HUES6 (cell line): ENCODE measurements at regions not wholly inside any gene's neighbourhood (a gene's known extent, or its start where the extent isn't known, plus 50 kb on each side); places are given as distances from the start of the nearest gene placed in this dataset.

ENCODE experiments used
- H3K27ac ChIP-seq: 2 replicates; pipeline ENCODE4 v1.7.0; 2013; ENCODE audit warnings: low read depth, mild to moderate bottlenecking, low read length, inconsistent platforms
- H3K27me3 ChIP-seq: 2 replicates; pipeline ENCODE4 v1.6.1; 2013; ENCODE audit warnings: low read length; ENCODE audit not compliant: control insufficient read depth, insufficient read depth
- H3K36me3 ChIP-seq: 2 replicates; pipeline ENCODE4 v1.6.1; 2013; ENCODE audit warnings: low read length; ENCODE audit not compliant: control insufficient read depth, insufficient read depth
- H3K4me1 ChIP-seq: 2 replicates; pipeline ENCODE4 v1.6.1; 2013; ENCODE audit warnings: low read length; ENCODE audit not compliant: control insufficient read depth, insufficient read depth
- H3K4me3 ChIP-seq: 2 replicates; pipeline ENCODE4 v1.5.1; 2013; ENCODE audit warnings: low read depth, low read length
- H3K9ac ChIP-seq: one replicate; pipeline ENCODE4 v1.6.1; 2013; ENCODE audit warnings: mild to moderate bottlenecking, low read length
- H3K9me3 ChIP-seq: 2 replicates; pipeline ENCODE4 v1.6.1; 2013; ENCODE audit warnings: low read depth, low read length; ENCODE audit not compliant: control insufficient read depth, insufficient read depth

DNA sequence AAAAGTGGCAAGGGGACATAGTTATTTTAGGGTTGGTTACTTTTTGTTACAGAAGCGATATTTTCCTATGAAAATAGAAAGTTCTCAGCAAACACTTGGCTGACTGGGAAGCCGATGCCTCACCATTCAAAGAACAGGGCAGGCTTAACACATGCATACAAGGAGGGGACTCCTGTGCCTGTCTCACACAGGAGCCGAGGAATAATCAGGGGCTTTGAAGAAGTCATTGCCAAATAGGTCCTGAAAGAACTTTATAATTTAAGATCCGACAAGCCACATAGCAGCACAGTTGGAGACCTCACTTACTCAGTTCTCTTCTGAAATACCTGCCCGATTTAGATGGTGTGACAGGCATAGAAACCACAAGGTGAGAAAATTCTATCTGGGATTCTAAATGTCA lies 389.8 kb downstream of the EMP1 start:
- Histone ChIP-seq H3K4me1 (peaks cover 16% of the 10 kb centered on the region), H3K36me3 (no peaks in the 10 kb centered on the region), H3K27ac (no peak overlapping the region), H3K27me3 (no peaks in the 10 kb centered on the region), H3K9ac (no peak overlapping the region), H3K4me3 (no peak overlapping the region), H3K9me3 (no peaks in the 10 kb centered on the region)

DNA sequence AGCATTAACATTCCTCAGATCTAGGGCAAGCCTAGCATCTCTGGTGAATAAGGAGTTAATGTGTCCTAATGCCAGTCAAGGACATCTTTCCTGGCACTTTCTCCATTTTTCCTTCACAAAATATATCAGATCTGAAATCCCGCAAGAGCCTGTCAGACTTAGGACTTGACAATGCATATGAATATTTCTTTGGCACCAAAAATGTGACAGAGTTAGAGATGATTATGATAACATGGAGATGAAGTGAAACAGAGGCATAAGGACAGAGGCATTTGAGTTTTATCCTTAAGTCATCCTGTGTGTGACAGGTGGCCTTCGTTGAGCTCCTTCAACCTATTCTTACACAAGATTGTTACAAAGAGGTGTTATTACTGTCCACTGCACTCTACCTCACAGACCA lies 388.0 kb downstream of the EMP1 start:
- no peak overlapping the region for H3K4me3 ChIP-seq
- no peak overlapping the region for H3K9ac ChIP-seq
- no peaks in the 10 kb centered on the region for H3K27me3 ChIP-seq
- no peaks in the 10 kb centered on the region for H3K9me3 ChIP-seq
- H3K4me1 ChIP-seq: peaks cover 16% of the 10 kb centered on the region
- H3K36me3 ChIP-seq: no peaks in the 10 kb centered on the region
- H3K27ac ChIP-seq: no peak overlapping the region

DNA sequence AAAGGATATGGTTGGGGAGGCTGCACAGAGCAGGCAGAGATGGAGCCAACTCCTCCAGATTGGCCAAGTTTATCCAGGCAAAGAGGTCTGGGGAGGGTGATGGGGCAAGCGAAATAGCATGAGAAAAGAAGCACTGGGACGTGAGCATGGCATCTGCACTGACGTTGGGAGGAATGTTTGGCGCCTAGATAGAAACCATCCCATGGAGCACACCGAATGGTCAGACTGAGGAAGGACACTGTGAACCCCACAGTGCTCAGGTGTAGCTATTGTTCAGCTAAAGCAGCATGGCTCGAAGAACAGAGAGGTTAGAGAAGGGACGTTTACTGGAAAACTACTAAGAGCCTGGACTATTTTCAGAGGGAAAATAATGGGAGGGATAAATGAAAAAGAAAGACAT lies 387.1 kb downstream of the EMP1 start:
- Histone ChIP-seq H3K9me3 (no peaks in the 10 kb centered on the region), H3K4me1 (peaks cover 14% of the 10 kb centered on the region), H3K4me3 (no peak overlapping the region), H3K36me3 (no peaks in the 10 kb centered on the region), H3K27ac (no peak overlapping the region), H3K27me3 (no peaks in the 10 kb centered on the region), H3K9ac (no peak overlapping the region)

DNA sequence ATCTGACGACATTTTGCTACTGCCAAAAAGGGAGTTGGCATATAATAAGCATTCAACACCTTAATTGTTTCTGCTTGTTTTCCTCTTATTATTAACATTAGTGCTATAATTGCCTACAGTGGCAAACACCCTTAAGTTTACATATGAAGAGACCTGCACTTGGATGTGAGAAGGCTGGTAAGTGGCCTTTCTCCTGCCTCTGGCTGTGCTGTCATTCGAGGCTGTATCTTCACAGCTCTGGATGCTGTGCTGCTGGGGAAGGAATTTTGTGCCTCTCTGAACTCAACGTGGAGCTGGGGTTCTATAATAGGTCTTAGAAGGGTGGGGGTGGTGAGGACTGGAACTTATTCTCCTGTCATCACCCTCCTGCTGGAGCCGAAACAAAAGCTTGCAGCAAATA lies 385.9 kb downstream of the EMP1 start:
- no peaks in the 10 kb centered on the region for H3K27me3 ChIP-seq
- no peaks in the 10 kb centered on the region for H3K9me3 ChIP-seq
- H3K27ac ChIP-seq: no peak overlapping the region
- H3K4me3 ChIP-seq: no peak overlapping the region
- no peaks in the 10 kb centered on the region for H3K36me3 ChIP-seq
- H3K9ac ChIP-seq: no peak overlapping the region
- 0 out of 2 replicates have a peak, but pooled peaks cover 2% of the 10 kb centered on the region for H3K4me1 ChIP-seq

DNA sequence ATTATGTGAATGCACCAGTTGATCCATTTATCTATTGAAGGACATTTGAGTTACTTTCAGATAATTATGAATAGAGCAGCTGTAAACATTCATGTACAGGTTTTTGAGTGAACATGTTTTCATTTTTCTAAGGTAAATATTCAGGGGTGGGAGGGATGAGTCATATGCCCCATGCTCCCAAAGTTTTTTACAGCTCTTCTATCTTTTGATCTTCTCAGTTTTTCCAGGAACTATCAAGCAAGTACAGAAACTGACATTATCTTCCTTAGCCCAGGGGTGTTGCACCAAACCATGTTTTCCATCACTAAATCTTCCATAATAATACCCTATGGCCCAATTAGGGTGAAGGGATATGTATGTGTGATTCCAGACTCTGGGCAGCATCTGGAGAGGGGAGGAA lies 384.5 kb downstream of the EMP1 start:
- H3K9ac ChIP-seq: no peak overlapping the region

DNA sequence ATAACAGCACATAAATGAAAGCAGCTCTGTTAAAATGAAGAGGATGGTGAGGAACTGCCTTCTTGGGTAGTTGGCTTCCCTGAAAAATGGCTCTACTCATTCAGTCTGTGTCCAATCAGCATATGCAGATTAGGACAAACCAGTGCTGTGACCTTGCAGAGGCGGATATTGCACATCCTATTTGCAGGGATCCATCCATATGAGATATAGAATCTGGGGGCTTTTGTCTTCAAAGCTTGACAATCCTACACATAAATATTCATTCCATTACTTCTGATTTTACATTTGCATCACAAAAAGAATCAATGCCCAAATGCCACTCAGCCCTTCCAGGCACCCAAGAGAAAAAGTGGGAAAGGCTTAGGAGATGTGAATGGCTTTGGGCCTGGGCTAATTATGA lies 383.7 kb downstream of the EMP1 start:
- Histone ChIP-seq H3K27ac (no peak overlapping the region), H3K9me3 (no peaks in the 10 kb centered on the region), H3K27me3 (no peaks in the 10 kb centered on the region), H3K36me3 (no peaks in the 10 kb centered on the region), H3K9ac (no peak overlapping the region), H3K4me1 (0 out of 2 replicates have a peak, but pooled peaks cover 2% of the 10 kb centered on the region), H3K4me3 (no peak overlapping the region)

More for the DNA sequence above, 384.5 kb downstream of the EMP1 start:
- H3K27me3 ChIP-seq: no peaks in the 10 kb centered on the region
- 0 out of 2 replicates have a peak, but pooled peaks cover 2% of the 10 kb centered on the region for H3K4me1 ChIP-seq
- no peaks in the 10 kb centered on the region for H3K9me3 ChIP-seq
- H3K4me3 ChIP-seq: no peak overlapping the region
- no peaks in the 10 kb centered on the region for H3K36me3 ChIP-seq
- no peak overlapping the region for H3K27ac ChIP-seq

DNA sequence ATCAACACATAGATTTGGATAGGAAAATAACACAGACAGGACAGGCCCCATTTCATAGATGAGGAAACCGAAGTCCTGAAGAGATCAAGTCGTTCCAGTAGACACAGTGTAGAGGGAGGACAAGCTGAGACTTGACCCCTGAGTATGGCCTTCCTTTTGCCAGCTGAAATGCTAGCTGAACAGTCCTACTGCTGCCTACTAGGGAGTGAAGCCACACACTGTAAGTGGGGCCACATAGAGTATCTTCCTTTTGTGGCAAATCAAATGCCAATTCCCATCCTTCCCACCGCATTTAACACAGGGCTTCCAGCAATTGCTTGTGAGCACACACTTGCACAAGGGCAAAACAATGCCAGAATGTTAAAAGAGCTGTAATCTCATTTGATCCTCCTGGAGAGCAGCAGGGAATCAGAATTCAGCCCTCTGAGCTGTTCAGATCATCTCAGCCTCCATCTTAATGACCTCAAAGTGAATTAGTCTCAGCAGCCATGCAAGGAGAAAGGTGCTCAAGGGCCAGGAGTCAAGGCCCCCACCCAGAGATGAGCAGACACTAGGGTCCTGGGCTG lies 380.5 kb downstream of the EMP1 start:
- Histone ChIP-seq H3K4me1 (no peaks in the 10 kb centered on the region), H3K4me3 (no peak overlapping the region), H3K9me3 (no peaks in the 10 kb centered on the region), H3K36me3 (no peaks in the 10 kb centered on the region), H3K9ac (no peak overlapping the region), H3K27me3 (no peaks in the 10 kb centered on the region), H3K27ac (no peak overlapping the region)

DNA sequence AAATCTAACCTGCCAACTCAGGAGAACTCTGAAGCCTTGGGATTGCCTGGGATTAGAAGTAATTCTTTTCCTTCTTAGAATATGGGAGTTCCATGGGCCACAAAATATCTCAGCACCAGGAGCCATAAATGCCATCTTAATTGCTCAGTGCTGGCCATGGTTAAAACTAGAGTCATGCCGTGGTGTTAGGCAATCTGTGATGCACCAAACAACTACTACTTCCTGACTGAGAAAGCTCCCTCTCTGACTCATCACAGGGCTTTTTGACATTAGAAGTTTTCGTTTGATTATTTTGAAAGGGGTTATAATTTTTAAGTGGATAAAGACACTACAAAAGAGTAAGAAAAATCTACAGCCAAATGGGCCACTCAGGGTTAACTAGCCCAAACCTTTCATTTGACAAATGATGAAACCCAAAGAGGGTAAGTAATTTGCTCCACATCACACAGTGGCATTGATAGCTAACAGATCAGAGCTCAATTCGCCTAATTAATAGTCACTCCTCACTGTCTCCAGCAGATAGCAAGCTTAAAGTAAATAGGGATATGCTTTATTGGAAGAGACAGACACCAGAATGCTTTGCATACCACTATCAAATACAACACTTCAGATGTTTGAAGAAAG lies 377.3 kb downstream of the EMP1 start:
- Histone ChIP-seq H3K27me3 (no peaks in the 10 kb centered on the region), H3K9ac (no peak overlapping the region), H3K27ac (no peak overlapping the region), H3K4me3 (no peak overlapping the region), H3K9me3 (no peaks in the 10 kb centered on the region), H3K4me1 (no peaks in the 10 kb centered on the region), H3K36me3 (no peaks in the 10 kb centered on the region)

DNA sequence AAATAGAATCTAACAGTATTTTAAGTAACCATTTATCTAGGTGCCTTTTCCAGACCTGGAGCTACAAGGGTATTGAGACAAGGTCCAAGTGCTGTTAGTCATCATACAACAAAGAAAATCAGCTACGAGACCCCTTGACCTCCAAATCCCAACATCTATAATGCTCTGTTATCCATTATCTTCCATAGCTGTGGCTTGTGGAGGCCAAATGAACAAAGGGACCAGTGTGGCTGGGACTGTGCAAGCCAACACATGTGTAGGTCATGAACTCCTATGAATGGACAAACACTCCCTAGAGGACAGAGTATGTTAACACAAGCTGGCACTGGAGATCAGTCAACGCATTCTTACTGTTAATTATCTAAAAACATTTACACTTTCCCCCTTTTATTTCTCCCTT lies 374.5 kb downstream of the EMP1 start:
- Histone ChIP-seq H3K9me3 (no peaks in the 10 kb centered on the region), H3K4me1 (no peaks in the 10 kb centered on the region)

DNA sequence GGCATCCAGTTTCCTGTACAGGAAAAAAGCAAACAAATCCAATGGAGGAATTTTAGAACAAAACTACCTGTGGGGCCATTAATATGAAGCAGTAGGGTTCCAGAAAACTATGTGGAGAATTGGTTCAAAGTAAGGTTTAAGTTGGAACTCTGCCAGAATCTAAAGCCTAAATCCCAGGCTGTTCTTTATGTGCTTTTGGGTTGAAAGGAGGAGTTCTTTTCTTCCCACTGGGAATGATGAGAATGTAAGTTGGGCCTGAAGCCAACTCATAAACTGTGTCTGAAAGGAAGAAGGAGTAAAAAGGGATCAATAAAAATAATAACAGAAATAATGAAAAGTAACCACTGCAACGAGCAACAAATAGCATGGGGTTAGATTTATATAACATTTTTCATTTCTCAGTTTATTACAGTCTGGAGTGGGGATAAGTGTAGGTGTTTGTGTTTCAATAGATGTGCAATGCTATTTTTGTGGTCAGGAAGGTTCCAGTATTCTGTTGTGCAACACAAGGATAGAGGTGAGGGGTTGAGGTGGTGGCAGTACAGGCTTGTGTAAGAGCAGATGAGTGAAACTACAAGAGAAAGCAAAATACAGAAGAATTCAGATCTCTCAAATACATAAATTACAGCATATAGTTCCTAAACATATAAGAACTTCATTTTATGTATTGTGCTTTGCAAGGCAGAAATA lies 373.6 kb downstream of the EMP1 start:
- Histone ChIP-seq H3K27ac (no peak overlapping the region), H3K4me1 (no peaks in the 10 kb centered on the region), H3K9ac (no peak overlapping the region), H3K36me3 (no peaks in the 10 kb centered on the region), H3K9me3 (no peaks in the 10 kb centered on the region), H3K4me3 (no peak overlapping the region), H3K27me3 (no peaks in the 10 kb centered on the region)

More for the DNA sequence above, 374.5 kb downstream of the EMP1 start:
- H3K9ac ChIP-seq: no peak overlapping the region
- H3K4me3 ChIP-seq: no peak overlapping the region
- H3K27me3 ChIP-seq: no peaks in the 10 kb centered on the region
- H3K36me3 ChIP-seq: no peaks in the 10 kb centered on the region
- no peak overlapping the region for H3K27ac ChIP-seq

DNA sequence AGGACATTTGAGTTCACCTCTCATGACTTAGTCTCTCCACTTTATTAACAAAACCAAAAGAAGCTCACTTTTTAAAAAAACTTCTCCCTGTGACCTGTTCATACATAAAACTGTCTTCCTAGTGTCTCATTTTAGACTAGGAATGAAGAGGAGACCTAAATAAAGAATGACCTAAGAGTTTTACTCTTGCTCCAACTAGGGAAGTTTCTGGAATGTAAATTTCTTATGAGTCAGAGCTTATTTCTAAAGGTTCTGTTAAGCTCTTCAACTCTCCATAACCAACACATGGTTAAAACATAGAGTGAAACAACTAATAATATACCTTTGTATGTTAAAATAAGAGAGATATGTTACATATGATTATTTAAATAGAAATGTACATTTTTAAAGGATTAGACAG lies 369.8 kb downstream of the EMP1 start:
- Histone ChIP-seq H3K9me3 (no peaks in the 10 kb centered on the region), H3K27me3 (no peaks in the 10 kb centered on the region), H3K4me1 (no peaks in the 10 kb centered on the region), H3K9ac (no peak overlapping the region), H3K36me3 (no peaks in the 10 kb centered on the region), H3K27ac (no peak overlapping the region), H3K4me3 (no peak overlapping the region)
